NCI-H1092 treated with DMSO at 0.1 percent for 48 hours (cell line): ENCODE measurements at regions not wholly inside any gene's neighbourhood (a gene's known extent, or its start where the extent isn't known, plus 50 kb on each side); places are given as distances from the start of the nearest gene placed in this dataset.
"Not testable (repeated sequence)": the region's sequence is repeated elsewhere in the genome, so short reads cannot be mapped to it uniquely, and the experiment has no call there.

ENCODE experiments used
- DNase-seq: peaks from one replicate; lab custom pipeline; 2025; lab: John Stamatoyannopoulos, UW

DNA sequence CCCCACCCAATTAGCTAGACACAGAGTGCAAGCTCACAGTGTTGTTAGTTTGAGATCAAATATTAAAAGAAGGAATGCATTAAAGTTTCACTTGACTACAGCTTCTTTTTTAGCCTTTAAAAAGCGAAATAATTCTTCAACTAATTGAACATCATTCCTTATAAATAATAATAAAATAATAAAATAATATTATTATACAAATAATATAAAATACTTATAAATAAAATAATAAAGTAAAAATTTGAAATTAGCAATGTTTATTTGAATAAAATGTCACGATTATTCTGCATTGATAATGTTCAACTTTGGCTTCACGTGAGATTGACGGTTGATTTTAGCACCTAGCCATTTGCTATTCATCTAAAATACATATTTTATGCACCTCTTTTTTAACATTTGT lies 819.3 kb downstream of the FRK start:
- no peak for DNase-seq

DNA sequence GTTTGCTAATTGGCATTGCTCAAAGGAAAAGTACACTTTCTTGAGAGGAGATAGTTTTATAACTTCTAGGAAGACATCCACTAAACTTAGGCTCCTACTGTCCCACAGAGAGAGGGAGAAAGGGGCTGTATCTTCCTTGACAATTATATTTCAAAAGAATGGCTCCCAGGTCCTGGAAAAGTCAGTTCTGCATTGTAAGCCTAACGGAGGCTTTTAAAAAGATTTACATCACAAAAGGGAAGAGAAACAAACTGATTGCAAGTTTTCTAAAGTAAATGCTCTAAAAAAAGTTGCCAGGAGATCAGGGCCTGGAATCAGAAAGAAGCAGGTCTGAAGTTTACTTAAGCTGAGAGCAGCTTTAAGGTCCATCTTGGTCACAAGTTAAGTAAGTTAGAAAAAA lies 839.5 kb downstream of the FRK start:
- no peak for DNase-seq

DNA sequence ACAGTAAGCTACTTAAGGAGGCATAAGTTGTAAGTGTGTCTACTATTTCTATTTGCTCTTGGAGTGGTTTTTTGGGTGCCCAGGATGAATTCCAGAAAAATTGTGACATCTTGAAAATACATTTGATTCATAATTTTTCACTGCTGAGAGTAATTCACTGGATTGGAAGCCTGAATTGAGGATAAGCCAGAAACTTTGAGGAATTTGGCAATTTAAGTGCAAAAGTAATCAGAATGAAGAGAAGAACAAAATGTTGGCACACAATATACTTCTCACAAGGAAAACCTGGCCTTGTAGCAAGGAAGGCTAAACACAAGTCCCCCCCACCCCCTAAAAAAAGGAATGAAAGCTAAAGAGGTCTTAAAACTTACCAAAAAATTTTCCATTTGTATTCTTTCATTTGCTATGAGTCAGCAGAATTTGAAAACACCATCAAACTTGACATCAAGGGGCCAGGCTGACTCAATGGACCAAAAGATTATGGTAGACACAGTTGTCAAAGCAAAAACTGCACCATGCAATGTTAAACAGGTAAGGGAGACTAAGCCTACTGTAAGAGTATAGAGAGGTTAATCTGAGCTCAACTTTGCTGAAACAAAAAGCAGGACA lies 840.0 kb downstream of the FRK start:
- no peak for DNase-seq

DNA sequence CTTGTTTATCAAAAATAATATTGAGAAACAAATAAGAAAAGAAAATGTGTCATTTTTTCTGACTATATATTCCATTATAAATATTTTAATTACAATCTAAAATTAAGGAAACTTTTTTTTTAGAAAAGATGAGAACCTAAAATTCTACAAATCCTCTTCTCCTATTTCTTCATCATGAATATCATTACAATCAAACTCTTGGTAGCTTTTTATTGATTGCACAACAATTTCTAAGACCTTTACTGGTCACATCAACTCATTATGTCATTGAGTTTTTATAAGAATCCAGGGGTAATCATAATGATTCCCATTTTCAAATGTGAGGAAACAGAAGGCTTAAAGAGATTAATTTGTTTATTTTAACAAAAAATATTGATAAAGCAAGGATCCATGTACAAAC lies 841.0 kb downstream of the FRK start:
- DNase-seq: no peak

DNA sequence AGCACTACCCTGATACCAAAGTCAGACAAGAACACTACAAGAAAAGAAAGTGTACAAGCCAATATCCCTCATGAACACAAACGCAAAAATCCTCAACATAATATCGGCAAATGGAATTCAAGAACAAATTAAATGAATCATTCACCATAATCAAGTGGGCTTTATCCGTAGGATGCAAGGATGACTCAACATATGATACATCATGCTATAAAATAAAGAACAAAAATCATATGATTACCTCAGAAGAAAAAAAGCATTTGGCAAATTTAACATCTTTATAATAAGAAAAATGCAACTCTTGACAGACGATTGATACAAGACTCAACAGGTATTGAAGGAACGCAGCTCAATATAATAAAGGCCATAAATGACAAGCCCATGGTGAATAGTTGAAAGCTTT lies 843.9 kb downstream of the FRK start:
- DNase-seq: no peak

DNA sequence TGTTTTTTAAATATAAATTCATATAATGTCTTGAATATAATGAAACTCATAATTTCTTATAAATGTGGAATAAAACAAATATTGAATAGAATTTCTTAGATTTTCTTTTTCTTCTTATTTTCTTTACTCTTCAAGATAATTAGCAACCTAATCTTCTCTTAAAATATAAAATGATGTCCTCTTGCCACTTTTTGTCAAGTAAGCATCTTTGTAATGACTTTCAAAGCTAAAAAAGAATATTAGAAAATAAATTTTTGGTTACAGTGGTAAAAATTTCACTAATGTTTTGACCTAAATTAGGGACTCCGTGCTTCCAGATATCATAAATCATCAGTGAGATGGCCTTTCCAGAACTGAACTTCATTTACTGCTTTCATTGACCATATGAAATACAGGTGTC lies 846.4 kb downstream of the FRK start:
- DNase-seq: no peak

DNA sequence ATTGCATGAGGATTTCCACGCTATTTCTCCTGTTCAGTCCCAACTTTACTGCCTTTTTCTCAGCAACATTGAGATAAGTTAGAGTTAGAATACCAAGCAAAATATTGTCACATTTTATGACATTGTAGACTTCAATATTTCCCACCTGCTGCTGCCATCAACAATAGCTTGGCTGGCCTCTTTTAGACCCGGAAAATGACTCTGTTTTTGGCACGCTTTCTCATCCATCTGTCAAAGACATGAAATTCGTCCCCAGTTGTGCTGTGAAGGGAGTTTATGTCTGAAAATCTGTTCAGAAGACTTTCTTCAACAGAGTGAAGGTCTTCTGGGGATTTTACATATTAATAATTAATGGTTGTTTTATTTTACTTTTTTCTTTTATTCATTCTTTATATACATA lies 857.3 kb downstream of the FRK start:
- peak; percentile 49 for DNase-seq

DNA sequence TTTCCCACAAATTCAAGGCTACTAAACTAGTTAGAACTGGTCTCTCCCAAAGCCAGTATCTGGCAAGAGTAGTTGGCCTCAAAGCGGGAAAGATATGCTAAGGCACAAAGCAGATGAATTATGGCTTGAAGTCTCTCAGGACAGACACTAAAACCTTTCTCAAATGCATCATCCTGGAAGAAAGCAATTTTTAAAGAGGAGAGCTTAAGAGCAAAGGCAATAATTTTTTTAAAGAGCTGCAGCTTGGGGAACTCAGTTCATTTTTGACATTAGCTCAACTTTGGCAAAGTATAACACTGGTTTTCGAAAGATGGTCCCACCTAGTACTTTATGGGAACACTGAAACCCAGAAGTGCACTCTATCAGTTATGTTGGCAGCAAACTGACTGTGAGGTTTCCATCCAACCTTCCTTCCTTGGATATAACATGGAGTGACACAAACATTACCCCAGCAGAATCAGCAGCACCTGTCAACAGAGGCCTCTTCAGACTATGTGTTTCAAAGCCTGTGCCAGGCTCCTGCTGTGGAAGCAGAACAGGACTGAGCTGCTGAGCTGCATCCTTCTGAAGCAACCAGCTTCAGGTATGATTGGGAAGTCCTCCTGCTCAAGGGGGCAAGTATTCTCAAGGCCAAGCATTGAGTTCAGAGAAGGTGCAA lies 852.3 kb upstream of the HS3ST5 start:
- DNase-seq: peak; percentile 60

DNA sequence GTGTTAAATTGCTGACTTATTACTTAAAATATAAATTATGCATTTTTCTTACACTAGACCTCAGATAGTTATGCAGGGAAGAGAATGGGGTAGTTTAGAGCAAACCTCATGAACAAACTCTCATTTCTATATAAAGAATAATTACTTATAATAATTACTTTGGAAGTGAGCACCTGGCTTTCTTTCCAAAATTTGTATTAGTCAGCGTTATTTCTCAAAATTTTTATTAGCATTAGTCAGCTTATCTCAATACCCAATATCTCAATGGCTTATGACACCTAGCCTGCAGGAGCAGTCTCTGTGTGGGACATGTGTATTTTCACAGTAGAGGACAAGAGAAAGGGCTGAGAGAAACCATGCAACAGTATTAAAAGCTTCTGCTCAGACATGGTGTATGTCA lies 849.2 kb upstream of the HS3ST5 start:
- no peak for DNase-seq

DNA sequence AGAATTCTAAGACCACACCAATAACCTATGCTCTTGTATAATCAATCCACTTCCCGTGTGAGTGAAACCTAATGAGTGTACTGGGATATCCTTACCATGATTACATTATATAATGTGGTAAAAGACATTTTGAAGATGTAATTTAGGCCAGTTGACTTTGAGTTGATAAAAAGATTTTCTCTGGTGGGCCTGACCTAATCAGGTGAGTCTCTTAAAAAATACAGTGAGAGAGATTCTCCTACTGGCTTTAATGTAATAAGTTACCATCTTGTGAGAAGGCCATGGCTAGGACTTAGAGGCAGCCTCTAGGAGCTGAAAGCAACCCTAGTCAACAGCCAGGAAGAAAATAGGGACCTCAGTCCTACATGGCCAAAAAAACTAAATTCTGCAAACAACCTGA lies 847.7 kb upstream of the HS3ST5 start:
- no peak for DNase-seq

DNA sequence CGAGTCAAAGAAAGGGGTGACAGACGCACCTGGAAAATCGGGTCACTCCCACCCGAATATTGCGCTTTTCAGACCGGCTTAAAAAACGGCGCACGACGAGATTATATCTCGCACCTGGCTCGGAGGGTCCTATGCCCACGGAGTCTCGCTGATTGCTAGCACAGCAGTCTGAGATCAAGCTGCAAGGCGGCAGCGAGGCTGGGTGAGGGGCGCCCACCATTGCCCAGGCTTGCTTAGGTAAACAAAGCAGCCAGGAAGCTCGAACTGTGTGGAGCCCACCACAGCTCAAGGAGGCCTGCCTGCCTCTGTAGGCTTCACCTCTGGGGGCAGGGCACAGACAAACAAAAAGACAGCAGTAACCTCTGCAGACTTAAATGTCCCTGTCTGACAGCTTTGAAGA lies 832.6 kb upstream of the HS3ST5 start:
- DNase-seq: not testable (repeated sequence)

DNA sequence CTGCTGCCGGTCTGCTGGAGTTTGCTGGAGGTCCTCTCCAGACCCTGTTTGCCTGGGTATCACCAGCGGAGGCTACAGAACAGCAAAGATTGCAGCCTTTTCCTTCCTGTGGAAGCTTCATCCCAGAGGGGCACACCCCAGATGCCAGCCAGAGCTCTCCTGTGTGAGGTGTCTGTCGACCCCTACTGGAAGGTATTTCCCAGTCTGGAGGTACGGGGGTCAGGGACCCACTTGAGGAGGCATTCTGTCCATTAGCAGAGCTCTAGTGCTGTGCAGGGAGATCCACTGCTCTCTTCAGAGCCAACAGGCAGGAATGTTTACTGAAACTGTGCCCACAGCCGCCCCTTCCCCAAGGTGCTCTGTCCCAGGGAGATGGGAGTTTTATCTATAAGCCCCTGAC lies 823.1 kb upstream of the HS3ST5 start:
- not testable (repeated sequence) for DNase-seq

DNA sequence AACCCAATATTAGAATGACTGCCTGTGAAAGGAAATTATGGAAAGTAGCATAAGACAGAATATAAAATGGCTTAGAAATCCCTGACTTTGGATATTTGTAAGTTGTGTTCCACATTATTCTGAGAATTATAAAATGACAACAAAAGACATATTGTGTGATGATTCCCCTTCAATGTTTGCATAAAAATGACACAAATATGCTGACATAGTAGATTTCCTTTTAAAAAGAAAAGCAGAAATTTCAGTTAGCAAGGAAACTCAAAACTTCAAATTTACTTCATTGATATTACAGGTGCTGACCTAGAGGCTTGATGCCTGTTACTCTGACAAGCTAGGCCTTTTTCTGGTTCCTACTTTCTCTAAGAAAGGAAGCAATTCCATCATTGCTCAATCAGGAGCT lies 816.9 kb upstream of the HS3ST5 start:
- no peak for DNase-seq

DNA sequence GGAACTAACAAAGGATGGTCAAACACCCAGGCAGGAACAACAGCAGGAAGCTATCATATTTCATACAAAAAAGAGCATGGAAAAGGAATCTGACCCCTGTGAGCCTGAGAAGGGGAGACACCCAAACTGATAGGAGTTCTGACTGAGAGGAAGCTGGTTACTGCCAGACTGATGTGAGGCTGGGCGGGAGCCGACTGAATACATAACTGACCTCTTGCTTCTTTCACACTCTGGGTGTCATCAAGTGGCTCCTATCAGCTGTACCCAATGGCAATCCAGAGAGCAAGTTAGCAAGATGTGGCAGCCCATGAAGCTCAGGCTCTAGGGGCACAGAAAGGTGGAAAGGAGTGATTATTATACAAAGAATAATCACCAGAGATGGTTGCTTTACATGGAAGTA lies 795.1 kb upstream of the HS3ST5 start:
- no peak for DNase-seq

DNA sequence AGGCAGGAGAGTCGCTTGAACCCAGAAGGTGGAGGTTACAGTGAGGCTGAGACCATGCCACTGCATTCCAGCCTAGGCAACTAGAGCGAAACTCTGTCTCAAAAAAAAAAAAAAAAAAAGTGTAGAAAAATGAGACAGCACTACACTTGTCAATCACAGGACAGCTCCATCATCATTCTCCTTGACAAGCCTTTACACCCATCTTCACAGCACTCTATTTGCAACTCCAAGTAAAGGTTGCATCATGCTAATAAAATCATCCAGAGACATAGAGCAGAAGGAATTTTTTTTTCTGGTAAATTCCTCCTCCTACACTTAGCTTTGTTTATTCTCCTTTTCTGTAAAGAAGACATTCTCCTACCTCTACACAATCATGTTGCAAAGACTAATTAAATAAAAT lies 791.0 kb upstream of the HS3ST5 start:
- no peak for DNase-seq

DNA sequence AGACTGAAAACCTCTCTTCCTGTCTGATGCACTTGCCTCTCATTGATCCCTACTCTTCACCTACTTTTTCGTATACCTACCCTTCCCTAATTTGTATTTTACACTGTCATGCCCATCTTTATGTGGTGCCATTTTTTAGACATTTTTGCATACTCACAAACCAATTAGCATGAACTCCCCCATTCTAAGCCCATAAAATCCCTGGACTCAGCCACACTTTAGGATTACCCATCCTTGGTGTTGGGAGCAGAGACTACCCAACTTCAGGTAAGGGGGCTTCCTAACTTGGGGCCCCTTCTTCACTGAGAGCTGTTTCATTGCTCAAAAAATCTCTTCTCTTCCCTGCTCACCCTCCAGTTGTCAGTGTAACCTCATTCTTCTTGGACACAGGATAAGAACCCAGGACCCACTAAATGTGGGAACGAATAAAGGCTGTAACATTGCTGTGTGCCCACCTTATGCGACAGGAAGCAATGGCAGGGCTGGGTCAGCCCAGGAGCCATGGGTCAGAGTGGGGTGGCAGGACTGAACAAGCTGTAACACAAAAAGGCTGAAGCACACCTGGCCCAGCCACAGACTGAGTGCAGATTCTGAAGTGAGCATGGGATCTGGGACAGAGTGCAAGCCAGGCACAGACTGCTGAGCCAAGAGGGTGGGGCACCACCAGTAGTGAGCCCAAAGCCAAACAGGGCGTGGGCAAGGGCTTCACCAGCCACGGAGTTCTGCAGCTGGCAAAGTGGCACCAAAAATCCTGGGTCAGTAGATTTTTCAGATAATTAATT lies 789.1 kb upstream of the HS3ST5 start:
- DNase-seq: no peak

DNA sequence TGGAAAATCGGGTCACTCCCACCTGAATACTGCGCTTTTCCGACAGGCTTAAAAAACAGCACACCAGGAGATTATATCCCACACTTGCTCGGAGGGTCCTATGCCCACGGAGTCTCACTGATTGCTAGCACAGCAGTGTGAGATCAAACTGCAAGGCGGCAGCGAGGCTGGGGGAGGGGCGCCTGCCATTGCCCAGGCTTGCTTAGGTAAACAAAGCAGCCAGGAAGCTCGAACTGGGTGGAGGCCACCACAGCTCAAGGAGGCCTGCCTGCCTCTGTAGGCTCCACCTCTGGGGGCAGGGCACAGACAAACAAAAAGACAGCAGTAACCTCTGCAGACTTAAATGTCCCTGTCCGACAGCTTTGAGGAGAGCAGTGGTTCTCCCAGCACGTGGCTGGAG lies 778.7 kb upstream of the HS3ST5 start:
- DNase-seq: not testable (repeated sequence)

DNA sequence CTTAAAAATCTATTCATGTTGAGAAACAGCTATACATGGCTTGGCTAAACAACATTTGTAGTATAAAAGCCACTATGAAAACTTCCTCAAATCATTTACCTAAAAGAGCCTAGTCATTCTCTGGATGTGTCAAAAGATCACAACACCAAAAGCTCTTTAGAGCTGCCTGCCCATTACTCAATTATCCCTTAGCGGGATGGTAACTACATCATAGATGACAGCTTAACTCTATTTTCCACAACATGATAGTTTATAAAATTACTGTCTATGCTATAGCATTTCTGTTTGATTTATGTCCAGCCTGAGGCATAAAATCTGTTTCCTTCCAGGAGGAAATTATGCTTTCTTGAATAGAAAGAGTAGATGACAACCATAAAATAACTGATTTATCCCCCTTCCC lies 777.6 kb upstream of the HS3ST5 start:
- DNase-seq: no peak

DNA sequence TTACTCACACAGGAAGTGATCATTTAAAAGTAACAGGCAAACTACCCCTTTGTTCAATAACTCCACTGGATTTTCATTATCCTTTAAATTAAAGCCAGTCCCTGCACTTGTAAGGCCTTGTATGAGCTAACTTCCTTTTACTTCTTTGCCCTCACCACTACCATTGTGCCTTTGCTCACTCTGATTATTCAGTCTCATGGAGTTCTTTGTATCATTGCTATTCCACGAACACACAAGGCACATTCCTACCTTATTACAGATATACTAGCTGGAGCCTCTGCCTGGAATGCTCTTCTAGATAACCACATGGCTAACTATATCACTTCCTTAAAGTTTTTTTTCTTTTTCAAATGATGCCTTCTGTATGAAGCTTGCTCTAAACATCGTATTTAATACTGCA lies 748.6 kb upstream of the HS3ST5 start:
- DNase-seq: no peak

DNA sequence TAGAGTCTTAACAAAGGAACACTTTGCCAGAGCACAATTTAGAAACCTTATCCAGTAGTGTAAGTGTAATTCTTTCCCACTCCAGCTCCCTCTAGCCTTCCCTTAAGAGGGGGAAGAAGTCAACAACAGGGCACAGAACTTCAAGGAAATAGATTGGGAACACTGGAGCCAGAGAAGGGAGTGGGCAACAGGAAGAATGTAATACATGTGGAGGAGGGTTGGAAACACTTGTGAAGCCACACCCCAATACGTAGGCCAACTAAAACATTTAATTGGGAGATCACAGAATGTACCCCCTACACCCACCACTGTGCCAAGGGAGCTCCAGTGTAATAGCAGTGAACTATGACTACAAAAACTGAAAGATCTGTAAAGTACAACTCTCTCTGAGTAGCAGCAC lies 735.7 kb upstream of the HS3ST5 start:
- no peak for DNase-seq

DNA sequence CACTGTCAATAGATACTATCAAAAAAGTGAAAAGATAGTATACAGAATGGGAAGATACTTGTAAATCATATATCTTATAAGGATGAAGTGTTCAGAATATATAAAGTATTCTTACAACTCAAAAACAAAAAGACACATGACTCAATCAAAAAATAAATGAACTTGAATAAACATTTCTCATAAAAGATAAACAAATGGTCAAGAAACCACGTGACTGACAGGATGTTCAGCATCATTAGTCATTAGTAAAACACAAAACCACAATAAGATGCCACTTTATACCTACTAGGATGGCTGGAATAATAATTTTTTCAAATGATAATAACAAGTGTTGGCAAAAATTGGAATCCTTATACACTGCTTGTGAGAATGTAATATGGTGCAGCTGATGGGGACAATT lies 729.1 kb upstream of the HS3ST5 start:
- no peak for DNase-seq

DNA sequence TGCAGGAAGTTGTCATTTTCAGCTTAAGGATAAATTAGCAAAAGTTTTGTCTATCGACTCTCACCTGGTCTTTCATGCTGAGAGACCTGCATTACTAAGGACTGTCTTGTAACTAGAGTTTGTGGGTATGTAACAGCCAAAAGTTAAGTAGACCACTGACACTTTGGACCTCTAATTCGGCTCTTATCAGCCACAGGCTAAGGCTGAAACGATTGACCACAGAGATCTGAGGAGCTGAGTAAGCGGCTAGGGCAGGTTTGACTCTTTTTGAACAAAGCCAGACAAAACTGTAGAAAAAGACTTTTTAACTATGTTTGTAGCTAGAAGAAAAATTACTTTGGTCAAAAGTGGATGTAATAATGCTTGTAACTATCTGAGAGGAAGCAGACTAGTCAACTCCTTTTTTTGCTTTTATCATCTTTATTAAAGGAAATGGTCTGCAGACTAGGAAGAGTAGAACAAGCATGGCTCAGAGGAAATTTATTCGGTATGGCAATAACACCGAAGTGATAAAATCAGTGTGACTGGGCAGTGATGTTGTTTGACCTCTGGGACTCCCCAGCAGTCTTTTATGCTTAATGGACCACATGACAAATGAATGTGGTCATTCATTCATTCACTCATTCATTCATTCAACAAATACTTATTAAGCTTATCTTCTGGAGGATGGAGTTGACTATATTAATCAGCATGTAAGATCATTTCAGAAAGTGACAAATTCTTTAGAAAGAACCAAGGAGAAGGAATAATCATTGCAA lies 725.0 kb upstream of the HS3ST5 start:
- no peak for DNase-seq

DNA sequence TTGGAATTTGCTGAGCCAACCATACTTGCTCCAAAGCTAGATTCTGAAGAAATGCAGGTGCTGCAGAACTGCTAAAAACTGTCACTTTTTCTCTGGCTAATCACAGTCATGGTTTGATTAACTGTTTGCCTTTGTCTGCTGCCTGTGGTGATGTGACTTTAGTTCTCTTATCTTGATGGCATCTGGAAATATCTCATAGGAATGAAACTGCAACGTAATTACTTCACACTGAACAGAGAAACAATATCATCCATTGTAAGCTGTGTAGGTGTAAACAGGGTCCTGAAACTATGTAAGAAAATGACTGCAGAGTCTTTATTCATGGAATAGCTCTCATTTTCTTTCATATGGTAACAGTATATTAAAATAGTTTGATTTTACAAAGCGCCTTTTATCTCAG lies 721.9 kb upstream of the HS3ST5 start:
- DNase-seq: no peak
